B cell (primary cell): ENCODE measurements at regions not wholly inside any gene's neighbourhood (a gene's known extent, or its start where the extent isn't known, plus 50 kb on each side); places are given as distances from the start of the nearest gene placed in this dataset.

Source experiments
- ATAC-seq: fragments of 200-7000 bp; cut with Tn5 transposase; one replicate; pipeline ENCODE4 v1.10.0; 2021; ENCODE audit warnings: low read depth, mild to moderate bottlenecking, moderate number of reproducible peaks, moderate library complexity
- CTCF ChIA-PET: fragments of 350-600 bp; sonication (Branson Sonifier 250); formaldehyde crosslinking; loops from one replicate; lab custom pipeline; 2021; ENCODE audit warnings: antibody characterized with exemption, inconsistent platforms; lab: Charles Lee
- POLR2A ChIA-PET: fragments of 350-600 bp; sonication (Branson Sonifier 250); formaldehyde crosslinking; loops from one replicate; lab custom pipeline; 2021; ENCODE audit warnings: antibody characterized with exemption; lab: Charles Lee
- DNase-seq: peaks from one replicate; pipeline ENCODE4 v3.0.0; 2013
- H2AFZ ChIP-seq: 2 replicates; pipeline ENCODE4 v1.6.1; 2012; ENCODE audit warnings: mild to moderate bottlenecking, low read depth, low read length; ENCODE audit not compliant: insufficient read depth, poor library complexity, severe bottlenecking
- H3K27ac ChIP-seq, 2 donors: 1 replicate in 1 of 2; 2 replicates in 1 of 2; pipeline ENCODE4 v1.5.1; 2012 to 2013; ENCODE audit warnings: low read length in 2 of 2, mild to moderate bottlenecking in 2 of 2, moderate library complexity in 1 of 2
- H3K27me3 ChIP-seq, 4 experiments: fragments of 200-600 bp in 1 of 4; sonication (generic) in 1 of 4; replicated peaks in 1 of 4; 1 replicate in 2 of 4; 2 replicates in 2 of 4; pipeline versions ENCODE4 v1.6.1 to v1.7.0; 2013 to 2016; ENCODE audit warnings: low read length in 3 of 4, mild to moderate bottlenecking in 2 of 4, mixed read lengths in 1 of 4, moderate library complexity in 1 of 4; ENCODE audit not compliant: insufficient read depth in 4 of 4, control insufficient read depth in 3 of 4; ENCODE audit errors: control extremely low read depth in 1 of 4
- H3K36me3 ChIP-seq, 2 experiments: replicated peaks in 1 of 2; 1 replicate in 1 of 2; 2 replicates in 1 of 2; pipeline versions ENCODE4 v1.6.1 to v1.7.1; 2013; ENCODE audit warnings: low read length in 1 of 2; ENCODE audit not compliant: insufficient read depth in 2 of 2, control insufficient read depth in 1 of 2; ENCODE audit errors: control extremely low read depth in 1 of 2, extremely low read depth in 1 of 2
- H3K4me1 ChIP-seq, 2 donors: fragments of 200-600 bp in 1 of 2; sonication (generic) in 1 of 2; 1 replicate in 1 of 2; 2 replicates in 1 of 2; pipeline versions ENCODE4 v1.5.1 to v1.6.1; 2013 to 2017; ENCODE audit warnings: low read length in 2 of 2; ENCODE audit not compliant: control insufficient read depth in 2 of 2, insufficient read depth in 2 of 2
- H3K4me2 ChIP-seq: replicated peaks from 2 replicates; pipeline ENCODE3; 2012; ENCODE audit warnings: mild to moderate bottlenecking, low read depth, low read length; ENCODE audit not compliant: poor library complexity, severe bottlenecking
- H3K4me3 ChIP-seq, 5 experiments: fragments of 200-600 bp in 1 of 5; sonication (generic) in 1 of 5; 1 replicate in 3 of 5; 2 replicates in 2 of 5; pipeline versions ENCODE4 v1.5.1 to v1.7.0; 2011 to 2016; ENCODE audit warnings: low read length in 4 of 5, mild to moderate bottlenecking in 4 of 5, low read depth in 2 of 5, control low read depth in 1 of 5, moderate library complexity in 1 of 5; ENCODE audit not compliant: insufficient read depth in 1 of 5; ENCODE audit errors: control extremely low read depth in 1 of 5, extremely low read depth in 1 of 5
- H3K79me2 ChIP-seq: fragments of 200-600 bp; sonication (generic); one replicate; pipeline ENCODE4 v1.6.0; 2016; ENCODE audit warnings: low read length; ENCODE audit not compliant: control insufficient read depth, insufficient read depth
- H3K9ac ChIP-seq: fragments of 200-600 bp; sonication (generic); 2 replicates; pipeline ENCODE4 v1.6.1; 2017; ENCODE audit warnings: mild to moderate bottlenecking, low read length, moderate library complexity
- H3K9me3 ChIP-seq, 3 donors: one replicate each; pipeline versions ENCODE4 v1.6.1 to v1.7.1; 2013; ENCODE audit warnings: low read length in 2 of 3; ENCODE audit not compliant: control insufficient read depth in 2 of 3, insufficient read depth in 1 of 3; ENCODE audit errors: control extremely low read depth in 1 of 3
- H4K20me1 ChIP-seq: 2 replicates; pipeline ENCODE4 v1.6.0; 2012; ENCODE audit warnings: mild to moderate bottlenecking, low read length; ENCODE audit not compliant: insufficient read depth, control insufficient read depth, poor library complexity, severe bottlenecking
- H3K27ac Mint-ChIP-seq: one replicate; pipeline ENCODE4 v1.8.0; 2021; ENCODE audit warnings: mixed read lengths
- H3K27me3 Mint-ChIP-seq: one replicate; pipeline ENCODE4 v1.8.0; 2021; ENCODE audit warnings: mixed read lengths
- H3K4me1 Mint-ChIP-seq: one replicate; pipeline ENCODE4 v1.8.0; 2021; ENCODE audit warnings: mixed read lengths
- H3K4me3 Mint-ChIP-seq: one replicate; pipeline ENCODE4 v1.8.0; 2021; ENCODE audit warnings: mixed read lengths
- H3K9me3 Mint-ChIP-seq: one replicate; pipeline ENCODE4 v1.8.0; 2022; ENCODE audit warnings: mixed read lengths; ENCODE audit not compliant: insufficient read depth
- CTCF ChIP-seq: fragments of 200-600 bp; IDR thresholded peaks from one replicate; pipeline ENCODE4 v1.8.0; 2022; ENCODE audit warnings: antibody characterized with exemption, mild to moderate bottlenecking
- EZH2 ChIP-seq: IDR thresholded peaks from 2 replicates; pipeline ENCODE4 v1.6.1; 2012; ENCODE audit warnings: borderline replicate concordance, low read depth, mild to moderate bottlenecking, moderate library complexity, low read length; ENCODE audit not compliant: insufficient read depth, poor library complexity, severe bottlenecking
- WGBS: methylation state at CpG from one replicate; pipeline ENCODE4 v1.1.5; 2013; ENCODE audit warnings: missing lambda C conversion rate; ENCODE audit not compliant: insufficient coverage; 5-methylcytosine and 5-hydroxymethylcytosine counted together
- intact Hi-C: fragments of 100-400 bp; cut with micrococcal nuclease; formaldehyde crosslinking; loops from one replicate; pipeline ENCODE4 v1.10.0; 2022

- TF ChIP-seq CTCF (no peak), EZH2 (no peak)
- H3K4me3 ChIP-seq = no peak overlapping the region
- H2AFZ ChIP-seq = no peak overlapping the region
- no peak overlapping the region for H3K9ac ChIP-seq
- no CpG with 5 or more reads among the region's 3 CpGs for WGBS
- DNase-seq = no peak
- no peaks in the 10 kb centered on the region for H3K79me2 ChIP-seq
- Mint-ChIP-seq H3K4me3 (no peak overlapping the region), H3K27ac (no peak overlapping the region), H3K4me1 (no peaks in the 10 kb centered on the region), H3K9me3 (no peaks in the 10 kb centered on the region), H3K27me3 (no peaks in the 10 kb centered on the region)
- no peak for ATAC-seq
- ChIA-PET CTCF (no interaction called here), POLR2A (no interaction called here)
- H3K4me1 ChIP-seq = no peaks in the 10 kb centered on the region
- H3K9me3 ChIP-seq = no peaks in the 10 kb centered on the region
- H3K4me2 ChIP-seq = no peak overlapping the region
- H4K20me1 ChIP-seq = no peaks in the 10 kb centered on the region
- H3K36me3 ChIP-seq = no peaks in the 10 kb centered on the region
- H3K27ac ChIP-seq = no peak overlapping the region
- intact Hi-C loops = no loop called here
- H3K27me3 ChIP-seq = no peaks in the 10 kb centered on the region
Measured at GRCh38 chr11:24247846-24248245, 249.0 kb upstream of the LUZP2 start.

- intact Hi-C loops = loop anchor here (10.0 kb wide), 1 partner anchor 65 kb away; no protein-coding TSS in a partner anchor
- WGBS = no CpG with 5 or more reads among the region's 1 CpG
Measured at GRCh38 chr11:24249921-24250320, 246.9 kb upstream of the LUZP2 start.

More at GRCh38 chr11:24249921-24250320, 246.9 kb upstream of the LUZP2 start:
- Histone ChIP-seq H3K27ac (no peak overlapping the region), H3K27me3 (no peaks in the 10 kb centered on the region), H3K36me3 (no peaks in the 10 kb centered on the region), H3K9ac (no peak overlapping the region), H3K4me1 (no peaks in the 10 kb centered on the region), H3K9me3 (no peaks in the 10 kb centered on the region), H3K4me3 (no peak overlapping the region), H4K20me1 (no peaks in the 10 kb centered on the region), H2AFZ (no peak overlapping the region), H3K4me2 (no peak overlapping the region), H3K79me2 (no peaks in the 10 kb centered on the region)
- Mint-ChIP-seq H3K27me3 (no peaks in the 10 kb centered on the region), H3K4me1 (no peaks in the 10 kb centered on the region), H3K27ac (no peak overlapping the region), H3K9me3 (no peaks in the 10 kb centered on the region), H3K4me3 (no peak overlapping the region)
- no peak for ATAC-seq
- TF ChIP-seq CTCF (no peak), EZH2 (no peak)
- ChIA-PET CTCF (no interaction called here), POLR2A (no interaction called here)
- DNase-seq = no peak
